NB4 (cell line): ENCODE measurements at regions not wholly inside any gene's neighbourhood (a gene's known extent, or its start where the extent isn't known, plus 50 kb on each side); places are given as distances from the start of the nearest gene placed in this dataset.

ENCODE experiments used
- DNase-seq: peaks from one replicate; pipeline ENCODE4 v3.0.0; 2010; ENCODE audit warnings: low read depth
- H3K4me3 ChIP-seq: one replicate; pipeline ENCODE4 v1.5.1; 2011; ENCODE audit warnings: mild to moderate bottlenecking, low read depth, low read length, moderate library complexity
- CTCF ChIP-seq: IDR thresholded peaks from one replicate; pipeline ENCODE4 v1.5.1; 2012; ENCODE audit warnings: low read depth, low read length
- MYC ChIP-seq: IDR thresholded peaks from 2 replicates; pipeline ENCODE4 v1.6.1; 2011; ENCODE audit warnings: low read depth, low read length
- POLR2A ChIP-seq: IDR thresholded peaks from 2 replicates; pipeline ENCODE4 v1.6.1; 2011; ENCODE audit warnings: mild to moderate bottlenecking; ENCODE audit not compliant: insufficient read length; ENCODE audit errors: extremely low read depth
- TF ChIP-seq, protein P1 (sequence below): IDR thresholded peaks from 2 replicates; pipeline ENCODE4 v1.6.1; 2011; ENCODE audit warnings: low read depth, low read length

DNA sequence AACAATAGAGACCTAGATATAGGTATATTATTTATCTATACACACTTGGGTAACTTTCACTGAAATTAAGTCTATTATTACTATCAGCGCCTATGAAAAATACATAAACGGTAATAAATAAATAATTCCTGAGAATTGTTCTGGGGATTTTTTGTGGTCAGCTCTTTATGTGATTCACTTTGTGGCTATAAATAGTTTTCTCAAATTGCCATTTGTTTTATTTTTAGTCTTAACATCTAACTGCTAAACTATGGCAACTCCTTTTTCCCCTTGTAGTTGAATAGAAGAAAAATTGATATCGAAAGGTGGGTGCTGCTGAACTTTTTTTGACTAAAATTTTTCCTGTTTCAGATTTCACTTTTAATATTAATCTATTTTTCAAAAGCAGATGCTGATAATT, 189.0 kb downstream of the VGLL3 start:
- no peak for TF ChIP-seq POLR2A
- TF ChIP-seq MYC, result no peak
- TF ChIP-seq CTCF, result no peak
- DNase-seq, result no peak
- H3K4me3 ChIP-seq, result no peak overlapping the region

GRCh38 chr3:86801066-86801465, 189.9 kb downstream of the VGLL3 start:
- no peak for DNase-seq
- TF ChIP-seq POLR2A (no peak), CTCF (no peak), MYC (no peak)
- TF ChIP-seq, protein P1, sequence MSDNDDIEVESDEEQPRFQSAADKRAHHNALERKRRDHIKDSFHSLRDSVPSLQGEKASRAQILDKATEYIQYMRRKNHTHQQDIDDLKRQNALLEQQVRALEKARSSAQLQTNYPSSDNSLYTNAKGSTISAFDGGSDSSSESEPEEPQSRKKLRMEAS, result no peak
- H3K4me3 ChIP-seq, result no peak overlapping the region

GRCh38 chr3:86800116-86800515, 190.8 kb downstream of the VGLL3 start:
- DNase-seq, result no peak
- no peak for TF ChIP-seq POLR2A
- TF ChIP-seq MYC, result no peak
- TF ChIP-seq CTCF, result no peak
- TF ChIP-seq, protein P1, result no peak
- H3K4me3 ChIP-seq, result no peak overlapping the region

DNA sequence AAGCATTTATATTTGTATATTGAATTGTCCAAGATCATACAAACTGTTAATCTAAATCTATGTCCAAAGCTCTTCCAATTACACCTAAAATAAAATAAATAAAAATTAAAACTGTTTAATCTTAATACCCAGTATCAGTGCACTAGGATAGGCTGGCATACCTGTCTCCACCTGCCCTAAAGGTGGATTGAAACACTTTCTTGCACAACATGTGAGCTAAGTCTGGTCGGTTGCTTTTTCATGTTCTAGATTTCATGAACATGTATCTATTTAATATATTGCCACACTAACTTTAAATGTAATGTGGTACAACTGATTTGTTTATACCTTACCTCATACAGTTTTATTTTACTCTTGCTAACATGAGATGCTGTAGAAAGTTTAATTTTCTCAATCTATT, 193.0 kb downstream of the VGLL3 start:
- no peak for DNase-seq
- TF ChIP-seq CTCF (no peak), MYC (no peak), POLR2A (no peak)
- TF ChIP-seq, protein P1, result no peak
- H3K4me3 ChIP-seq, result no peak overlapping the region

GRCh38 chr3:86794361-86795065, 196.4 kb downstream of the VGLL3 start:
- DNase-seq, result no peak
- TF ChIP-seq, protein P1, result no peak
- TF ChIP-seq POLR2A, result no peak
- no peak for TF ChIP-seq CTCF
- TF ChIP-seq MYC, result no peak
- no peak overlapping the region for H3K4me3 ChIP-seq
